ENCODE measurements at regions not wholly inside any gene's neighbourhood (a gene's known extent, or its start where the extent isn't known, plus 50 kb on each side); places are given as distances from the start of the nearest gene placed in this dataset.

DNA sequence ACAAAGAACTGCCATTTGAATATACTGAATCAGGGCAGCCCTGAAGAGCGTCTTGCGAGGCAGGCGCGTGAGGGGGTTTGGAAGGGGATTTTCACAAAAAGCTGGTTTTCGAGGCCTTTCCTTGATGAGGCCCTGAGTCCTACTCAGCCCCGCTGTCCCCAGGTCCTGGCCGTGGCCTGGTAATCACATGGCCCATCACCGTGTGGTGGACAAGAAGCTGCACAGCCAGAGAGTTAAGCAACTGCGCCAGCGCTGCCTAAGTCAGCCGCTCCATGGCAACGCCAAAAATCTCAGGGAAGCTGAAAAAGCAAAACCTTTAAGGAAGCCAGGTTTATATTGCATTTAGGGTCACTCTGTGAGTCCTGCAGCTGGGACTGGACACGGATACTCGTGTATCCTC lies 341.2 kb upstream of the MYT1L start:
- no peaks in the 10 kb centered on the region for H3K79me1 ChIP-seq (ENCODE audit: low read depth in 1 of 2, low read length in 2 of 2)
- no peak overlapping the region for H3K14ac ChIP-seq (replicated peaks; ENCODE audit: low read depth, low read length)
- H3K4me2 ChIP-seq (ENCODE audit: low read depth, low read length) = no peak overlapping the region
- ChIA-PET CTCF (no interaction called here), POLR2A (ENCODE audit: unreplicated experiment) (no interaction called here)
- H3K23ac ChIP-seq (ENCODE audit: low read depth, low read length) = no peak overlapping the region
- H3K9ac ChIP-seq (ENCODE audit: low read depth, low read length) = no peak overlapping the region
- 87% methylated on average over 10 of the region's 14 CpGs; no CpG with 5 or more reads in 1 of the 2 experiments for WGBS, 2 experiments (ENCODE audit: extremely low coverage in 2 of 2, insufficient read length in 1 of 2)
- dilution Hi-C loops (cut with HindIII; ENCODE audit: low sequenced_read_pairs, unreplicated experiment) = no loop called here
- in situ Hi-C loops (cut with MboI; ENCODE audit: low sequenced_read_pairs) = no loop called here
- H3K27ac ChIP-seq (ENCODE audit: insufficient read depth, low read length) = no peak overlapping the region
- H4K20me1 ChIP-seq (ENCODE audit: insufficient read depth, low read length) = no peaks in the 10 kb centered on the region
- H3K18ac ChIP-seq (ENCODE audit: low read depth, low read length) = no peak overlapping the region
- H2AFZ ChIP-seq (replicated peaks; ENCODE audit: low read length, poor library complexity) = no peak overlapping the region
- no peak for DNase-seq
- intact Hi-C loops (cut with micrococcal nuclease) = no loop called here
- no peak overlapping the region for H2BK15ac ChIP-seq (ENCODE audit: low read depth, low read length)
- no peaks in the 10 kb centered on the region for H3K27me3 ChIP-seq (ENCODE audit: control insufficient read depth, insufficient read depth, low read length)
- no peak overlapping the region for H4K5ac ChIP-seq (ENCODE audit: low read depth, low read length)
- no peaks in the 10 kb centered on the region for H3K36me3 ChIP-seq (ENCODE audit: control insufficient read depth, insufficient read depth, low read length)
- H3K9me1 ChIP-seq (ENCODE audit: insufficient read depth, low read length) = no peaks in the 10 kb centered on the region
- H4K8ac ChIP-seq (ENCODE audit: low read depth in 2 of 2, low read length in 2 of 2) = no peak overlapping the region
- no peak overlapping the region for H2BK20ac ChIP-seq (ENCODE audit: low read depth, low read length)
- ATAC-seq (ENCODE audit: low read depth) = no peak
- no peak overlapping the region for H2AK9ac ChIP-seq (replicated peaks; ENCODE audit: low read depth, low read length, poor library complexity)
- H3K4me3 ChIP-seq (ENCODE audit: insufficient read depth, low read depth, low read length) = no peak overlapping the region
- no peak overlapping the region for H2AK5ac ChIP-seq (ENCODE audit: low read depth, low read length)
- H4K91ac ChIP-seq (ENCODE audit: insufficient read depth, low read depth, low read length) = no peak overlapping the region
- no TSS peak for BruUV-seq (replicated peaks)
- H2BK120ac ChIP-seq (ENCODE audit: low read depth, low read length) = no peak overlapping the region
- peaks cover 22% of the 10 kb centered on the region for H3K9me3 ChIP-seq (ENCODE audit: control insufficient read depth, insufficient read depth, low read length)
- H3K4me1 ChIP-seq (ENCODE audit: control insufficient read depth, insufficient read depth, low read length) = no peaks in the 10 kb centered on the region
- no peak overlapping the region for H3K56ac ChIP-seq (ENCODE audit: extremely low read depth, insufficient read depth, low read length)
- TF ChIP-seq, protein P1, sequence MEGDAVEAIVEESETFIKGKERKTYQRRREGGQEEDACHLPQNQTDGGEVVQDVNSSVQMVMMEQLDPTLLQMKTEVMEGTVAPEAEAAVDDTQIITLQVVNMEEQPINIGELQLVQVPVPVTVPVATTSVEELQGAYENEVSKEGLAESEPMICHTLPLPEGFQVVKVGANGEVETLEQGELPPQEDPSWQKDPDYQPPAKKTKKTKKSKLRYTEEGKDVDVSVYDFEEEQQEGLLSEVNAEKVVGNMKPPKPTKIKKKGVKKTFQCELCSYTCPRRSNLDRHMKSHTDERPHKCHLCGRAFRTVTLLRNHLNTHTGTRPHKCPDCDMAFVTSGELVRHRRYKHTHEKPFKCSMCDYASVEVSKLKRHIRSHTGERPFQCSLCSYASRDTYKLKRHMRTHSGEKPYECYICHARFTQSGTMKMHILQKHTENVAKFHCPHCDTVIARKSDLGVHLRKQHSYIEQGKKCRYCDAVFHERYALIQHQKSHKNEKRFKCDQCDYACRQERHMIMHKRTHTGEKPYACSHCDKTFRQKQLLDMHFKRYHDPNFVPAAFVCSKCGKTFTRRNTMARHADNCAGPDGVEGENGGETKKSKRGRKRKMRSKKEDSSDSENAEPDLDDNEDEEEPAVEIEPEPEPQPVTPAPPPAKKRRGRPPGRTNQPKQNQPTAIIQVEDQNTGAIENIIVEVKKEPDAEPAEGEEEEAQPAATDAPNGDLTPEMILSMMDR (conservative IDR thresholded peaks at IDR 0.05; ENCODE audit: low read depth, low read length) = no peak
- TF ChIP-seq, protein P2, sequence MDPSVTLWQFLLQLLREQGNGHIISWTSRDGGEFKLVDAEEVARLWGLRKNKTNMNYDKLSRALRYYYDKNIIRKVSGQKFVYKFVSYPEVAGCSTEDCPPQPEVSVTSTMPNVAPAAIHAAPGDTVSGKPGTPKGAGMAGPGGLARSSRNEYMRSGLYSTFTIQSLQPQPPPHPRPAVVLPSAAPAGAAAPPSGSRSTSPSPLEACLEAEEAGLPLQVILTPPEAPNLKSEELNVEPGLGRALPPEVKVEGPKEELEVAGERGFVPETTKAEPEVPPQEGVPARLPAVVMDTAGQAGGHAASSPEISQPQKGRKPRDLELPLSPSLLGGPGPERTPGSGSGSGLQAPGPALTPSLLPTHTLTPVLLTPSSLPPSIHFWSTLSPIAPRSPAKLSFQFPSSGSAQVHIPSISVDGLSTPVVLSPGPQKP (IDR thresholded peaks at IDR 0.05; ENCODE audit: borderline replicate concordance, low read depth, low read length) = no peak
- TF ChIP-seq BHLHE40 (IDR thresholded peaks at IDR 0.05; ENCODE audit: low read depth, low read length) (no peak), FOS (IDR thresholded peaks at IDR 0.05; ENCODE audit: low read depth, low read length) (no peak), MXI1 (IDR thresholded peaks at IDR 0.05; ENCODE audit: borderline replicate concordance, low read depth, low read length) (no peak), MAZ (IDR thresholded peaks at IDR 0.05; ENCODE audit: borderline replicate concordance, low read depth, low read length) (no peak), RAD21 (IDR thresholded peaks at IDR 0.05; ENCODE audit: low read length) (no peak), CEBPB (IDR thresholded peaks at IDR 0.05; ENCODE audit: low read depth, low read length) (no peak), RFX5 (IDR thresholded peaks at IDR 0.05; ENCODE audit: low read depth, low read length) (no peak), RCOR1 (IDR thresholded peaks at IDR 0.05; ENCODE audit: insufficient replicate concordance, low read length) (no peak), MAFK (IDR thresholded peaks at IDR 0.05; ENCODE audit: low read depth, low read length) (no peak), NFE2L2 (IDR thresholded peaks at IDR 0.05; ENCODE audit: low read depth, low read length) (no peak), POLR2A (IDR thresholded peaks at IDR 0.05; ENCODE audit: low read depth, low read length) (no peak), CHD1 (IDR thresholded peaks at IDR 0.05; ENCODE audit: low read depth, low read length) (no peak), SMC3 (IDR thresholded peaks at IDR 0.05; ENCODE audit: low read depth, low read length) (no peak)
- TF ChIP-seq, protein P3, sequence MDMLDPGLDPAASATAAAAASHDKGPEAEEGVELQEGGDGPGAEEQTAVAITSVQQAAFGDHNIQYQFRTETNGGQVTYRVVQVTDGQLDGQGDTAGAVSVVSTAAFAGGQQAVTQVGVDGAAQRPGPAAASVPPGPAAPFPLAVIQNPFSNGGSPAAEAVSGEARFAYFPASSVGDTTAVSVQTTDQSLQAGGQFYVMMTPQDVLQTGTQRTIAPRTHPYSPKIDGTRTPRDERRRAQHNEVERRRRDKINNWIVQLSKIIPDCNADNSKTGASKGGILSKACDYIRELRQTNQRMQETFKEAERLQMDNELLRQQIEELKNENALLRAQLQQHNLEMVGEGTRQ (IDR thresholded peaks at IDR 0.05; ENCODE audit: low read depth, low read length) = no peak
- H3K4ac ChIP-seq (ENCODE audit: low read depth, low read length) = no peak overlapping the region
- no peak overlapping the region for H2BK5ac ChIP-seq (ENCODE audit: low read depth, low read length, poor library complexity, severe bottlenecking)
